ENCODE measurements at regions not wholly inside any gene's neighbourhood (a gene's known extent, or its start where the extent isn't known, plus 50 kb on each side); places are given as distances from the start of the nearest gene placed in this dataset.
"Not testable (repeated sequence)": the region's sequence is repeated elsewhere in the genome, so short reads cannot be mapped to it uniquely, and the experiment has no call there.

GRCh38 chr1:224545571-224545970 lies 70.5 kb upstream of the CNIH3 start:
- H3K4me3 ChIP-seq, result no peak overlapping the region
- no peak for TF ChIP-seq POLR2A (IDR thresholded peaks at IDR 0.05)
- TF ChIP-seq CTCF (IDR thresholded peaks at IDR 0.05), result no peak
- no peaks in the 10 kb centered on the region for H3K27me3 ChIP-seq
- no peak overlapping the region for H3K27ac ChIP-seq
- no peak for DNase-seq
- no peaks in the 10 kb centered on the region for H3K36me3 ChIP-seq
- H3K4me1 ChIP-seq, result no peaks in the 10 kb centered on the region
- no peaks in the 10 kb centered on the region for H3K9me3 ChIP-seq

GRCh38 chr1:224548676-224549075 lies 67.4 kb upstream of the CNIH3 start:
- Histone ChIP-seq H3K4me3 (no peak overlapping the region), H3K27ac (no peak overlapping the region), H3K27me3 (no peaks in the 10 kb centered on the region), H3K36me3 (no peaks in the 10 kb centered on the region), H3K9me3 (no peaks in the 10 kb centered on the region), H3K4me1 (no peaks in the 10 kb centered on the region)
- DNase-seq, result no peak
- TF ChIP-seq CTCF (IDR thresholded peaks at IDR 0.05), result no peak
- TF ChIP-seq POLR2A (IDR thresholded peaks at IDR 0.05), result no peak

GRCh38 chr1:224551189-224551588 lies 64.9 kb upstream of the CNIH3 start:
- not testable (repeated sequence) for H3K9me3 ChIP-seq, H3K36me3 ChIP-seq, DNase-seq, H3K27me3 ChIP-seq, H3K4me3 ChIP-seq, H3K27ac ChIP-seq, H3K4me1 ChIP-seq

- Histone ChIP-seq H3K36me3 (no peaks in the 10 kb centered on the region), H3K27me3 (no peaks in the 10 kb centered on the region), H3K9me3 (no peaks in the 10 kb centered on the region), H3K4me1 (no peaks in the 10 kb centered on the region), H3K27ac (no peak overlapping the region), H3K4me3 (no peak overlapping the region)
- TF ChIP-seq CTCF (IDR thresholded peaks at IDR 0.05), result no peak
- TF ChIP-seq POLR2A (IDR thresholded peaks at IDR 0.05), result no peak
- DNase-seq, result no peak
Observed at GRCh38 chr1:224554056-224554455, 62.1 kb upstream of the CNIH3 start.

- TF ChIP-seq POLR2A (IDR thresholded peaks at IDR 0.05), result no peak
- no peak for TF ChIP-seq CTCF (IDR thresholded peaks at IDR 0.05)
- Histone ChIP-seq H3K9me3 (no peaks in the 10 kb centered on the region), H3K4me1 (no peaks in the 10 kb centered on the region), H3K36me3 (no peaks in the 10 kb centered on the region), H3K27me3 (no peaks in the 10 kb centered on the region), H3K27ac (no peak overlapping the region), H3K4me3 (no peak overlapping the region)
- DNase-seq, result no peak
Observed at GRCh38 chr1:224554620-224555259, 61.4 kb upstream of the CNIH3 start.

- H3K4me3 ChIP-seq, result no peak overlapping the region
- no peaks in the 10 kb centered on the region for H3K27me3 ChIP-seq
- DNase-seq, result no peak
- H3K4me1 ChIP-seq, result no peaks in the 10 kb centered on the region
- H3K27ac ChIP-seq, result no peak overlapping the region
- no peaks in the 10 kb centered on the region for H3K36me3 ChIP-seq
- TF ChIP-seq CTCF (IDR thresholded peaks at IDR 0.05) (no peak), POLR2A (IDR thresholded peaks at IDR 0.05) (no peak)
- H3K9me3 ChIP-seq, result no peaks in the 10 kb centered on the region
Observed at GRCh38 chr1:224558904-224559303, 57.2 kb upstream of the CNIH3 start.

Measured in Peyer's patch (tissue), 4 donors.